SHP77 treated with DMSO at 0.1 percent for 48 hours (cell line): ENCODE measurements at regions not wholly inside any gene's neighbourhood (a gene's known extent, or its start where the extent isn't known, plus 50 kb on each side); places are given as distances from the start of the nearest gene placed in this dataset.
A peak's percentile ranks its signal among the peaks of the same experiment; 100 is the strongest.
"Not testable (repeated sequence)": the region's sequence is repeated elsewhere in the genome, so short reads cannot be mapped to it uniquely, and the experiment has no call there.

Source experiments
- DNase-seq: peaks from one replicate; lab custom pipeline; 2025; lab: John Stamatoyannopoulos, UW

GRCh38 chr17:37828651-37829124 is 83.8 kb upstream of the HNF1B start:
- DNase-seq = no peak

GRCh38 chr17:37827905-37828650 is 83.2 kb upstream of the HNF1B start:
- DNase-seq = no peak

- DNase-seq = no peak
Observed at GRCh38 chr17:37826497-37827430, 81.9 kb upstream of the HNF1B start.

GRCh38 chr17:37825851-37826250 is 81.0 kb upstream of the HNF1B start:
- DNase-seq = no peak

- DNase-seq = no peak
Observed at GRCh38 chr17:37824534-37825485, 80.0 kb upstream of the HNF1B start.

GRCh38 chr17:37823996-37824395 is 79.1 kb upstream of the HNF1B start:
- DNase-seq = no peak

- no peak for DNase-seq
Observed at GRCh38 chr17:37820995-37821713, 76.3 kb upstream of the HNF1B start.

- no peak for DNase-seq
Observed at GRCh38 chr17:37820313-37820994, 75.6 kb upstream of the HNF1B start.

GRCh38 chr17:37818689-37819088 is 73.8 kb upstream of the HNF1B start:
- DNase-seq = peak; percentile 10

- DNase-seq = no peak
Observed at GRCh38 chr17:37816950-37817349, 72.1 kb upstream of the HNF1B start.

- no peak for DNase-seq
Observed at GRCh38 chr17:37815536-37815935, 70.7 kb upstream of the HNF1B start.

- DNase-seq = no peak
Observed at GRCh38 chr17:37813751-37814150, 68.9 kb upstream of the HNF1B start.

GRCh38 chr17:37808846-37809245 is 64.0 kb upstream of the HNF1B start:
- not testable (repeated sequence) for DNase-seq

GRCh38 chr17:37802712-37803416 is 58.0 kb upstream of the HNF1B start:
- no peak for DNase-seq

- DNase-seq = no peak
Observed at GRCh38 chr17:37802061-37802595, 57.3 kb upstream of the HNF1B start.

GRCh38 chr17:37801171-37801570 is 56.3 kb upstream of the HNF1B start:
- no peak for DNase-seq

- DNase-seq = no peak
Observed at GRCh38 chr17:37797206-37797605, 52.3 kb upstream of the HNF1B start.

GRCh38 chr17:37796076-37796475 is 51.2 kb upstream of the HNF1B start:
- no peak for DNase-seq
